ENCODE measurements at regions not wholly inside any gene's neighbourhood (a gene's known extent, or its start where the extent isn't known, plus 50 kb on each side); places are given as distances from the start of the nearest gene placed in this dataset.

DNA sequence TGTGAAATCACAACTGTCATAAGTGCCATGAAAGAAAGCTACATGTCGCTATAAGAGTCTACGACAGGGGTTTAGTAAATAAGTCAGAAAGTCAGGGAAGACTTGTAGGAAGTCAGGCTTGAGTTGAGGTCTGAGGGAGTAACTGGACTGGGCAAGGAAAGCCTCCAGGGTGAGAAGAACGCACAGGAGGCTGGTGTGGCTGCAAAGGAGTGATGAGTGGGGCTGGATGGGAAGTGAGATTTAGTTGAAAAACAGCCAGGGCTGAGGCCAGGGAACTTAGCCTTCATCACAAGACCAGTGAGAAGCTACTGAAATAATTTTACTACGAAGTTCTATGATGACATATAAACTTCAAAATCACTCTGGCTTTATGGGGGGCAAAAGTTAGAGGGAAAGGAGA is 763.7 kb upstream of the PHF14 start:
- no peak for DNase-seq

DNA sequence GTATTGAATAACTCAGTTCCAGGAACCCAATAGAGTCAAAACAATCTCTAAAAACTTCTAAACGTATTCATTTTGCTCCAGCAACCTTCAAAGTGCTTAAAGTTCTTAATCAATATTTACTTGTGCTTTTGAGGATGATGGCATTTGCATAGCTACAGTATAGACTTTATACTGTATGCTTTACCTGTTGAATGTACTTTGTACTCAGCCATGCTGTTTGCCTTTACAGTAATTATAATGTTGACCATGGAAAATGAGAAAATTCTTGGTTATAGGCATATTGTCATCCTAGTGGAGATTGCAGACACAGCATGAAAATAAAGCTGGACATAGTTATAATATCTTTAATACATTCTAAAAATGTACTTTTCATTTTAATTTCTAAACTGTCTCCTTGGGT is 762.7 kb upstream of the PHF14 start:
- no peak for DNase-seq

DNA sequence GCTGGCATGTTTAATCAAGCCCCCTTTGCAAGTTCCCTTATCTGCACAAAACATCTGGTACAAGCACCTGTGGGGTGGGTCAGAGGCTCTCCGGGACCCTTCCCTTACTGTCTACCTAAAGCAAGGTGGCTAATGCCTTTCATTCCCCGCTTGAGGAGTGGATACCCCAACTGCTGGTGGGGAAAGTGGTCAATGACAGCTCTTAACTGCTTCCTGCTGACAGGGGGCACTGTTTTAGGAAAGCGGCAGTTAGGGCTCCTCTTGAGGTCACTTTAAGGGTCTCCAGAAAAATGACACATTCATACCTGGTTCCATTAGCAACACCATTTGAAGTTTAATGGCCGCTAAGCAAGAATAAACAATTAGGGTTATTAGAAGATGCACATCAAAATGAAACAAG is 761.8 kb upstream of the PHF14 start:
- no peak for DNase-seq

DNA sequence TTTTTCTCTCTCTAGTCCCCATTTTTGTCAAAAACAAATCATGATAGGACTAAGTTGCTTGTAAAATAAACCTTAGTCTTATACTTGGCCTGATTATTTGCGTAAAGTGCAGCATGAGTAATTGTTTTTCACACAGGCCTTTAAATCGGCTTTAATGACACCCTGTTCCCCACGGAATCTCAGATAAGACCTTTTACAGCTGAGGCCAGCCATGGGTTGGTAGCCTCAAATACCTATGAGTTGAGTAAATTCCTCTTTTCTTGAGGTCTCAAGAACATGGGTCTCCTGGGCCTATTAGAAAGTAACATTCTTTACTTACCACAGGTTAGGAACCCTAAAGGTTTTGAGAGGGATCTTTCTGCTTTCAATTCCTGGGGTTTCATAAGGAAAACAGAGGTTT is 761.0 kb upstream of the PHF14 start:
- DNase-seq = no peak

DNA sequence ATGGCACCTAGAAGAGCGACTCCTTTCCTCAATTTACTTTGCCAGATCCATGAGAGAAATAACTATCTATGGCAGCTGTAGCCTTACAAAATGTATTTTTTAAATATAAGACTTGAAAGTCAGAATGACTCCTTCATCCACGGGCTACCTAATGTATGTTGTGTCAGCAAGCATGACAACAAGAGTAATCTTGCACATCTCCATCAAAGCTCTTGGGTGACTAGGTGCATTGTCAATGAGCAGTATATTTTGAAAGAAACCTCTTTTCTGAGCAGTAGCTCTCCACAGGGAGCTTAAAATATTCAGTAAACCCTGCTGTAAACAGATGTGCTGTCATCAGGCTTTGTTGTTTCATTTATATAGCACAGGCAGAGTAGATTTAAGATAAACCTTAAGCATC is 757.2 kb upstream of the PHF14 start:
- DNase-seq = no peak

DNA sequence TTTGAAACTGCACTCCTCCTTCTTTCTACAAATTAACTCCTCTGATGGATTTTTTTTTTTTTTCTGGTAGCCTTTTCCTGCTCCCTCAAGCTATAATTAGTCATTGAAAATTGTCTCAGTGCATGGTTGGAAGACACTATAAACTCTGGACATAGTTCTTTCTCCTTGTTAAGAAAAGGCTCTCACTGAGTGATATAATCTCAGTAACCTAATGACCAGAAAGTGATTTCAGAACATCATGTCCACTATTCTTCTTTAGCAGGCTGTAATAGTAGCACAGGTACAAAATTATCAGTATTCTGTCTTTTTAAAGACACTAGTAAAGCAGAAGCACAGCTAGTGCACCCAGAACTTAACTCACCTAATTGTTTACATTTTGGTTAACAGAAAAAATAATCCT is 752.6 kb upstream of the PHF14 start:
- DNase-seq = no peak

DNA sequence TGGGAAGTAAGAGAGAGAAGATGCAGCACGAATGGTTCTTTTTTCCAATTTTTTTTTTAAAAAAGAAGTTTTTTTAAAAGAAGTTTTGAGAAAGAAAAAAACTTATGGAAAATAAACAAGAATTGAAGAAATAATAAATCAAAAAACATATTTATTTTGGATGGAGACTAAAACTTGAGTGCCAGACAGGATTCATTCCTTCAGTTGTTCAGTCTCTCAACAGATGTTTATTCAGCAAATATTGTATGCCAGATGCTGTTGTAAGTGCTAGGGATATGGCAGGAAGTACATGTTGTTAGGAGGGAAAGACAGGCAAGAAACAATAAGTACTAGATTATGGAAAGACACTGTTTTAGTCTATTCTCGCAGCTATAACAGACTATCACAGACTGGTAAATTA is 750.7 kb upstream of the PHF14 start:
- DNase-seq = no peak

DNA sequence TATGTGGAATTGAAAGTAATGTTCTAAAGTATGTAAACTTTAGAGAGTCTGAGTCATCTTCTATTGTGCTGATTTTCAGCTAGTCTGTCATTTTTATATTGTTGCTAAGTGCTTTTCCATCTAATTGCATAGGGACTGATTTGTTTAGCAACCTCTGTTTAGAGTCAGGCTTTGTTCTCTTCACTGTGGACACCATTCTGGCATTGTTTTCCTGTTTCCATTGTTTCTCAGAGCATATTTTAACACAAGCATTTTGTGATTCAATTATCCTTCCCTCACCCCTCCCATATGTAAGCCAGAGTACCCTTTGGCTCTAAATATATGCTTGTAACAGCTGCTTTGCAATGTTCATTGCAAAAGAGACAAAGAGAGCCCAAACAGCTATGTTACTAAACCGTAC is 748.4 kb upstream of the PHF14 start:
- DNase-seq = no peak

DNA sequence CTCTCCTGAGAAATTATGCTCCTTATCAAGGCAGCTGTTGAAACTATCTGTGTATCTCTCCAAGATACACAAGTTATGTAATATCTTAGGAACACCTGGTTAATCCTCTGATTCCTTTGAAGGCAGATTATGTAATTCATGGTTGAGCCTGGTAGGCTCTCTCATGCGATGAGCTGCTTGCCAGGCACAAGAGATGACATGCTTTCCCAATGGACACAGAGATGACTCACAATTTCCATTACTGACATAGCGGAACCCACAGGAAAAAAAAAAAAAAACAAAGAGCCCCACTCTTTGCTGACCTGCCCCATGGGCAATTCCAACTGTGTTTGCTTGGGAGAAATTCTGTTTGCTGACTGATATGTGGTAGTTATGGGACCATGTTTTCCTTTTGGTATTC is 736.4 kb upstream of the PHF14 start:
- DNase-seq = no peak

DNA sequence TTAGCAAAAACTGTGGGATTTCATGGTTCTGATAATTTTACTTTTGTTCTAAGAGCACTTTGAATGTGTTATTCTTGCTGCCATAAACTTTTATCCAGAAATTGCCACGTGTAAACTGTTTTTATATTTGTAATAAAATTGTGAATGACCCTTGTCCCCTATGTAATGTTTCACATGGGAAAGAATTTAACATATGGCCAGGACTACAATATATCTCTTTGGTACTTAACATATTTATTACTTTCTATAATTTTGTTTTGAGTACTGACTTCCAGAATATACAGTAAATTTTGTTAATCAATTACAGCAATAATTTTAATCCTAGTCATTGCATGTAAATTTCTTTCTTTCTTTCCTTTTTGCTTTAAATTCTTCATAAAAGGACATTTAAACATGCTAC is 735.0 kb upstream of the PHF14 start:
- no peak for DNase-seq

DNA sequence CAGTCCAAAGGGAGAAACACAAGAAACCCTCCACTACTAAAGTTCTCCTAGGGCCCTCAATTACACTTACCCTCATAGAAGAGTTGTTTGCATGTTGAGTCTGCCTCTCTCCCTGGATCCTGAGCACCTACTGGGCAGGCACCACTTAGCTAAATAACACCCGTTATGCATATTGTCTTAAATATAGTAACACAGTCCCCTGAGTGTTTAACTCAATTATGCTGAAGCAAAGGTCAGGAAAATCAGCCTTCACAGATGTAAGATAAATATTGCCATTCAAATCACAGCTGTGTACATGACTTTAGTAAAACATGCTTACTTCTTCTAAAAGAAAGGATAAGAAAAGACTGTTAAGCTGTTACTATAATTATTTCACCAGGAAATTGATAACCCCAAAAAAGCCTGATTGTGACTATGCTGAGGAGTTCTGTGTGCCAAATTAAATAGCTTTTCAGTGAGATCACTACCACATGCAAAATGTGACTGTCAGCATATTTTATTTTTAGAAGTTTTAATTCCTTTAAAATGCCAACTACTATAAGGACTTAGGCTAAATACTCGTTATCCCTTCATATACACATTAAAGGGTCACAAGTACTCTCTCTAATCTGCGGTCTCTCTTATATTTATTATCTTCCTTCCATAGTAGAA is 733.9 kb upstream of the PHF14 start:
- no peak for DNase-seq

DNA sequence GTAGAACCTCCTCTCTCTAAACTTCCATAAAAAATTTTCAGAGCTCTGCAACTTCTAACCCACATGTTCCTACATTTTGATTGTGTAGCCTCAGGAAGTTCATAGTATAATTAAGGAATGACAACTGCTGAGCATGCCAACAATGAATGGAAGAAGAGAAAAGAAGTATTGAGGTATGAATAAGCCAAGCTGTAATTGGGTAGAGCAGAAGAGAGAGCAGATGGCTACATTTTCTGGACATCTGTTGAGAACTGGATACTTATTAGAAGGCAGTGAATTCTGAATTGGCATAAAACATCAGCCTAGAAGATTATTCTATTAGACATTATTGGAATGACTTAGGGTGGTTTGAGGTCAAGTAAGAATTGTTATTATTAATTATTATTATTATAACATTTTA is 728.3 kb upstream of the PHF14 start:
- DNase-seq = no peak

DNA sequence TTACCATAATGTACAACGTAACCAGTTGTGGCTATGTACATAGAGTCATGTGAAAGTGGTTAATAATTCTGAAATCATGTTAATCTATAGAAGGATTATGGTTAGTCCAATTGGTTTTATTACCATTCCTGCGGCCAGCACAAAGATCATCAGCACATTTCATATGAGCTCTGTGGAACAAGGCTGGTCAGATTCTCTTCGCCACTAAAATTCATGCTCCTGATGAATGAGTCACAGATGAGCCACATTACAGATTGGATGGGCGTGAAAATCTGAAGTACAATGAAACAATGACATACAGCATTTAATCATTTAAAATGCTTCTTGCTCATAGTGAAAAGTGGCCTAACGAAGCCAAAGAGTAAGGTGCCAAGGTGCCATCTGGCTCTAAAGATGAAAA is 716.2 kb upstream of the PHF14 start:
- DNase-seq = no peak

DNA sequence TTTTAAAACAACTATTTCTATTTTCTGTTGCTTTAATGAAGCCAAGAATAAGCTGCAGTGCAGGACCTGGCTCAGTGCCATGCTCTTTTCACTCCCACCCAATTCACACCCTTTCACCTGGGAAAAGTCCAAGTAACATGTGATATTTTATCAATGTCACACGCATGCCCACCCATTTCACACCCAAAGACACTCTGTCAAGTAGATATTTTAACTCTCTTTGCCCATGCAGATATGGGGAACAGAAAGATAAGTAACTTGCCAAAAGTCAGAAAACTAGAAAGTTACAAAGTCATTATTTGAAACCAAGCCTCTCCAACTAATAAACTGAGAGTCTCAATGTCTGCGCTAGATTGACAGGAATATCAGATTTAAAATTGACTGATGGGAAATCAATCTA is 706.7 kb upstream of the PHF14 start:
- DNase-seq = no peak

DNA sequence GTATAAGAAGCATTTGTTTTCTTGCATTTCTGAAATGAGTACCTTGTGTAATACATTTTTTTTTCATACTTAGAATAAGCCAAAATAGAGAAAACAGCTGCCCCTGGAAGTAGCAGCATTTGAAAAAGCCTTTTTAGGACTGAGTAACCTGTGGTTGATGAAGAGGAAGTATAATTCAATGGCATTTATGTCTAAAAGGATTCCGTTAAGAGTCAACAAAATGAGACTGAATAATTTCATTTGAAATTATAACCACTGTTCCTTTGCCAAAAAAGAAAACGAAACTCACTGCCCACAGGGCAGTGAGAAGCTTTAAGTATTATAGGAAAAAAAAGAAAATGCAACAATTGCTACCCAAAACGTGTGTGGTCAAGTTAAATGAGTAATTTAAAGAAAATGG is 705.6 kb upstream of the PHF14 start:
- no peak for DNase-seq

DNA sequence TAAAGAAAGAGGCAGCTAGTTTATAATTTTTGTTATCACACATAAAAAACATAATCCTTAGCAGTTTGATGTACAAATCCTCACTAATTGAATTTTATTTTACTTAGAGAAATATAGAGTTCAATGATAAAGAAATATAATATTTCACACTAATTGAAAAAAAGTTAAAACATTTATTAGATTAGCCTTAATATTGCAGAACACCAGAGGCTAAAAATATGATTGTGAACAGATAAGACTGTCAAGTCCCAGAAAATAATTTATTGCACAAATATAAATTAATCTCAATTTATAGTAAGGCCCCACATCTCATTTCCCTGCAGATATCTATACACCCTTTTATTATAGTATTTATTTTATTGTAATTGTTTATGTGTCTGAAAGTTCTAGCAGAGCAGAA is 690.8 kb upstream of the PHF14 start:
- DNase-seq = no peak

DNA sequence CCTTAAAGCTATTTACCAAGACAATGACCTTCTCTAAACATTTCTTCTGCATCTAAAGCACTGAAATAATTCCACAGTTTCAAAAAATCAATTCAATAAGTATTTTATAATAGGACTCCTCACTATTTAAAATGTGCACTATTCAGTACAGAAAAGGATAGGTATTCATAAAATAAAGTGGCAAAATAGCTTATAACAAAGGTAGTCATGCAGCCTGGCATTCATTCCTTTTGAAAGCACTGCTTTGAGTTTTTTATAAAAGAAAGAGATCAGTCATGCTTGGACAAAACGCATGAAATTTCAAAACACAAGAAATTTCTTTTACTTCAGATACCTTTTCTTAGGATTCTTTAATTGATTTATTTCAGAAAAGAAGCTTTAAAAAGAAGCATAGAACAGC is 689.7 kb upstream of the PHF14 start:
- no peak for DNase-seq

DNA sequence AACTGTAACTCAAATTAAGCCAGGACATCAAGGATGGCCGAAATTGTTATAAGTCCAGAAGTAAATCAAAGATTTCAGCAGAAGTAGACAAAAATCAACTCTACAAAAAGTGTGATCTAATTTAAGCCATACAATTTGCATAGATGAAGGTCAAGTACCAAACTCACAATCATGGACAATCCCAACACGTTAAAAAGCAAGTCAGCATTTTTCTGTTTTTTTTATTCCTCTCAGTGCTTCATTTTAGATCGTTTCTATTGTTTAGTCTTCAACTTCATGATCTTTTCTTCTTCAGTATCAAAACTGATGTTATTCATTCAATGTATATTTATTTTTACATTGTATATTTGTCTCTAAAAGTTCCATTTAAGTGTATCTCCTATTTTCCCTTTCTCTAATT is 674.3 kb upstream of the PHF14 start:
- no peak for DNase-seq

DNA sequence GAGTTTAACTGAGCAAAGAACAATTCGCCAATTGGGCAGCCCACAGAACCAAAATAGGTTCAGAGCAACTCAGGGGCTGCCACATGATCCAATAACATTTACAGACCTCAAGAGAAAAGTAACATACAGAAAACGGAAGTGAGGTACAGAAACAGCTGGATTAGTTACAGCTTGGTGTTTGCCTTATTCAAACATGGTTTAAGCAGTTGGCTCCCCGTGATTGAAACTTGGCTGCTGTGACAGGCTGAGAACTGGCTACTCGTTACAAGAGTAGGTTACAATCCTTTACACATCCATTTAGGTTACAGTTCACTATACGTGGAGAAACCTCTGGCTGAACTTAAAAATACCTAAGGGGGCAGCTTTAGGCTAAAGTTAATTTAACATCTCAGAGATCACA is 673.1 kb upstream of the PHF14 start:
- DNase-seq = no peak

DNA sequence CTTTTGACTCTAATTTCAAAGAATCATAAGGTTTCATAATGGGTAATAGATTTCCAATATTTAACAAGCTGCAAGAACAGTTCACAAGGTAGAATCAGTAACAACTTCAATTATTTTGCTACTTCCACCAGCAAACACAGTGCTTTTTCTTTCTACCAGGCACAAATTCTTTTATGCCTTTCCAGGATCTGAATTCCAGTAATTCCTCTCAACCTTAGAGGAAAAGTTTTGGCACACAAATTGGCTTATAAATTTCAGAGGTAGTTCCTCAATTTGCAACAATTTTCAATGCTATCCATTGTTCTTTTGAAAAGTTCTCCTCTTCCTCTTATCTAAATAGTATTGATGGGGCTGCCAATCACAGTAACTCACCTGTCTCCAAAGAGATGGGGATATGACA is 665.4 kb upstream of the PHF14 start:
- DNase-seq = no peak

DNA sequence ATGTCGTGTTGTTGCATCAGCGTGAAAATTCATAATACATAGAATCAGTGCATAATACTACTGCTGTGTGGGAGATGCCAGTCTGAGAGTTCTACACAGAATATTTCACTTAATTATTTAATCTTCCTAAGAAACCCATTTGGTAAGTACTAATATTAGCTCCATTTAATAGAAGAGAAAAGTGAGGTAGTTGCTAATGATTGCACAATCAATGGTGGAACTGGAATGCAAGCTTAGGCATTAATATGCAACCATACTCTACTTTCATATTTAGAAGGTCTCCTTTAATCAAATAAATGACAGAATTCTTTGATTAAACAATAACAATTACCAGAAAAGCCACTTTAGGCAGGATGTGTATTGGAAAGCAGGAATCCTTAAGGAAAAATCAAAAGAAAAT is 660.7 kb upstream of the PHF14 start:
- DNase-seq = no peak

DNA sequence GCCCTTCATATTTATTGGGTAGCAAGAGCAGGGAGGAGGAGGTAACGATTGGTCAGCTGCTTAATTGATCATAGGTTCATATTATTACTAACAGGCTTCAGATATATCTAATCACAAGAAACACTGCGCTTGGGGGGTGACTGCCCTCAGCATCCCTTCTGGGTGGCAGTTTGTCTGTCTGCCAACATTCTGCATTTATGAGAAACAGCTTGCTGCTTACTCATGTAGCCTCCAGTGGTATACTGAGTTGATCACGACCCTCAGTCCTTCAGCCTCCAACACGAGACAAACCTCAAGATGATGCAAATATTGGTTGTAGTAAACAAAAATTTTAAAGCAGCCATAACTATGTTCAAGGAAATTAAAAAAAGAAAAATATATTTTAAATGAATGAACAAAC is 657.8 kb upstream of the PHF14 start:
- DNase-seq = no peak

DNA sequence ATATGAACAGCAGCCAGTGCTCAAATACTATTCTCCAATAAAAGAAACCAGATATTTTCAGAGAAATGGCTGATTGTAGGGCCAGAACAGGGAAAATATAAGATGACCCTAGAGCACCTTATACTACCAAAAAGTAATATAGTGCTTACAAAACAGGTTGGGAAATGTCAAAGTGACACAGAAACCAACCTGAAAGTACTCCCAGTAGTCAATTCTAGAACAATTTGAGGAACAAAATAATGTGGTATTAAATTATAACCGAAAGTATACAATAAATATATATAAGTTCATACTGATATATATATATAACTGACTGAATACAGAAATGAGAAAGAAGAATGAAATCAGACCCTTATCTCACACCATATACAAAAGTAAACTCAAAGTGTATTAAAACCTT is 657.2 kb upstream of the PHF14 start:
- DNase-seq = no peak

DNA sequence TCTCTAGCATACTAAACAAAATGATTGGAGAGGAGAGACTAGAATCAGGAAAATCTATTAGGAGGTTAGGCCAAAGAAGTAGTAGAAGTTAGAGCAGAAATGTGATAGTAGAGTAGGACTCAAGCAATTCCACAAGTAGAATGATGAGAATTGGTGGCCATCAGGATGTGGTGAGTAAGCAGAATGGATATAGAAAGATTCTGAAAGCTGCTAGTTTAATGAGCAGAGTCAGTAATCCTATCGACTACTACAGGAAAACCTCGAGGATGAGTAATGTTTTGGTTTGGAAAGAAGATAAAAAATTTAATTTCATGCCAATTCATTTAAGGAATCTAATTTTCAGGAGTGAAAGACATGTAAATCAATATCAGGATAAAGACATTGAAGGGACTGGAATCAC is 648.3 kb upstream of the PHF14 start:
- DNase-seq = no peak

DNA sequence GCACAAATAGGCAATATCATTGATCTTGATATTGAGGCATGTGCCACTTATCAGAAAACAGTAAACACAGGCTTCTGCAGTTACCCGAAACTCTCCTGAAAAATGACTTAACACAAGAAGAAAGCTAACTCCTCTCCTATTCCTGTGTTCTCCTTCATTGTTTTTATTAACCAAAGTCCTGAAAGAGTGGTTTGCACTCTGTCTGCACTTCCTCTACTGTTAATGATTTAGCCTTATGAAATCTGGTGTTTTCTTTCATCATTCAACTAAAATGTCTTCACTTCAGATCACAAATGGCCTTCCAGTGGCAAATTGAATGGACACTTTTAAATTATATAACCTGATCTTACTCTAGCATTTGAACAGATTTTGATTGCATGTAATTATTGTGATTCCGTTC is 630.6 kb upstream of the PHF14 start:
- DNase-seq = no peak

DNA sequence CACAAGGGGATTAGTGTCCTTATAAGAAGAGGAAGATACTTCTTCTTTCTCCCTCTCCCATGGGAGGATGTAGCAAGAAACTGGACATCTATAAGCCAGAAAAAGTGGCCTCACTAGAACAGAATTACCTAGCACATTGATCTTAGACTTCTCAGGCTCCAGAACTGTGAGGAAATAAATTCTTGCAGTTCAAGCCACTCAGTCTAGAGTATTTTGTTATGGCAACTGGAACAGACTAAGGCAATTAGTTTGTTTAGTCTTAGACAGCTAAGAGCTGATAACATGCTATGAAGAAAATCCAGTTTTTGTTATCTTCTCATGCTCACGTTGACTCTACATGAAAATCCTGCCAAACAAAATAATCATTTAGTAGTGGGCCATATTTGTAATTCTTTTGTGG is 627.6 kb upstream of the PHF14 start:
- DNase-seq = no peak

Measured in activated CD4-positive, alpha-beta T cell treated with anti-CD3 and anti-CD28 coated beads for 48 hours (primary cell).